NB4 (cell line): ENCODE measurements at regions not wholly inside any gene's neighbourhood (a gene's known extent, or its start where the extent isn't known, plus 50 kb on each side); places are given as distances from the start of the nearest gene placed in this dataset.
"Not testable (repeated sequence)": the region's sequence is repeated elsewhere in the genome, so short reads cannot be mapped to it uniquely, and the experiment has no call there.

Experiments used
- DNase-seq: peaks from one replicate; pipeline ENCODE4 v3.0.0; 2010; ENCODE audit warnings: low read depth
- H3K4me3 ChIP-seq: one replicate; pipeline ENCODE4 v1.5.1; 2011; ENCODE audit warnings: mild to moderate bottlenecking, low read depth, low read length, moderate library complexity
- MAX ChIP-seq: IDR thresholded peaks from 2 replicates; pipeline ENCODE4 v1.6.1; 2011; ENCODE audit warnings: low read depth, low read length
- MYC ChIP-seq: IDR thresholded peaks from 2 replicates; pipeline ENCODE4 v1.6.1; 2011; ENCODE audit warnings: low read depth, low read length
- POLR2A ChIP-seq: IDR thresholded peaks from 2 replicates; pipeline ENCODE4 v1.6.1; 2011; ENCODE audit warnings: mild to moderate bottlenecking; ENCODE audit not compliant: insufficient read length; ENCODE audit errors: extremely low read depth
- TF ChIP-seq, protein P1 (sequence below): IDR thresholded peaks from one replicate; pipeline ENCODE4 v1.5.1; 2012; ENCODE audit warnings: low read depth, low read length

DNA sequence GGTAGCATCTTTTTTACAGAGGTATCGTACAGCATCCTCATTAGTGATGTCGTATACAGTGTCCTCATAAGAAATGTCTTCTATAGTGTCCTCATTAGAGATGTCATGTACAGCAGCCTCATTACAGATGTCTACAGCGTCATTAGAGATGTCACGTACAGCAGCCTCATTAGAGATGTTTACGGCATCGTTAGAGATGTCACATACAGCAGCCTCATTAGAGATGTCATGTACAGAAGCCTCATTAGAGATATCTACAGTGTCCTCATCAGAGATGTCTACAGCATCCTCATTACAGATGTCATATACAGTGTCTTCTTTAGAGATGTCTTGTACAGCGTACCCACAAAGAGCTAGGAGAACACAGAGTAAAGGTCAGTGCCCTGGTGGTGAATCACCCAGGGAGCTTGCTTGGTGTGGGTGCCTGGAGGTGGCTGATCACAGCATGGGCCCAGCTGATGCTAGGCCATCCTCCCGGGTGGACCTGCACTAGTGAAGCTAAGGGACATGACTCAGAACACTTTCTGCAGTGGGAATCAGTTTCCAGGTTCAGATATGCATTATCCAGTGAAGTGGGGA is 109.2 kb downstream of the IGLL1 start:
- H3K4me3 ChIP-seq = no peak overlapping the region
- TF ChIP-seq, protein P1, sequence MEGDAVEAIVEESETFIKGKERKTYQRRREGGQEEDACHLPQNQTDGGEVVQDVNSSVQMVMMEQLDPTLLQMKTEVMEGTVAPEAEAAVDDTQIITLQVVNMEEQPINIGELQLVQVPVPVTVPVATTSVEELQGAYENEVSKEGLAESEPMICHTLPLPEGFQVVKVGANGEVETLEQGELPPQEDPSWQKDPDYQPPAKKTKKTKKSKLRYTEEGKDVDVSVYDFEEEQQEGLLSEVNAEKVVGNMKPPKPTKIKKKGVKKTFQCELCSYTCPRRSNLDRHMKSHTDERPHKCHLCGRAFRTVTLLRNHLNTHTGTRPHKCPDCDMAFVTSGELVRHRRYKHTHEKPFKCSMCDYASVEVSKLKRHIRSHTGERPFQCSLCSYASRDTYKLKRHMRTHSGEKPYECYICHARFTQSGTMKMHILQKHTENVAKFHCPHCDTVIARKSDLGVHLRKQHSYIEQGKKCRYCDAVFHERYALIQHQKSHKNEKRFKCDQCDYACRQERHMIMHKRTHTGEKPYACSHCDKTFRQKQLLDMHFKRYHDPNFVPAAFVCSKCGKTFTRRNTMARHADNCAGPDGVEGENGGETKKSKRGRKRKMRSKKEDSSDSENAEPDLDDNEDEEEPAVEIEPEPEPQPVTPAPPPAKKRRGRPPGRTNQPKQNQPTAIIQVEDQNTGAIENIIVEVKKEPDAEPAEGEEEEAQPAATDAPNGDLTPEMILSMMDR = no peak
- no peak for TF ChIP-seq POLR2A
- no peak for DNase-seq

DNA sequence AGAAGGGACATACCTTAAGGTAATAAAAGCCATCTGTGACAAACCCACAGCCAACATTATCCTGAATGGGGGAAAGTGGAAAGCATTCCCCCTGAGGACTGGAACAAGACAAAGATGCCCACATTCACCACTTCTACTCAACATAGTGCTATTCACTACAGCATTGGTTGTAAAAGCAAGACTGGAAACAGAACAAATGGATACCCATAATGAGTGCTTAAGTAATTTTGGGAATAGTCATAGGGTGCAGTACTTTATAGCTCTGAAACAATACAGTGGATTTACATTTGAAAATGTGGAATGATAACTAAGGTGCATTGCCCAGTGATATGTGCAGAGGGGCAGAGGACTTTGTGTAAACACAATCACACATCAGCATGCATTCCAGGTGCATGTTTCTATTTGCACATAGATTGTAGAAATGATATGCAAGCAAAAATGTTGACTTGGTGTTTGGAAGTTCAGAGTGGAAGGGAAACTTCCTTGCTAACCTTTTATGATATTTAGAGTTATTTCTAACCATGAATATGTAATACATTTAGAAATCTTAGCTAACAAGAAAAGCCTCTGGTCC is 112.3 kb downstream of the IGLL1 start:
- no peak overlapping the region for H3K4me3 ChIP-seq
- TF ChIP-seq, protein P1 = no peak
- TF ChIP-seq POLR2A (no peak), MYC (no peak), MAX (no peak)
- no peak for DNase-seq

- DNase-seq = no peak
- TF ChIP-seq, protein P1 = no peak
- TF ChIP-seq MAX = no peak
- no peak for TF ChIP-seq MYC
- no peak for TF ChIP-seq POLR2A
- no peak overlapping the region for H3K4me3 ChIP-seq
Measured at GRCh38 chr22:23466351-23466750, 113.7 kb downstream of the IGLL1 start.

DNA sequence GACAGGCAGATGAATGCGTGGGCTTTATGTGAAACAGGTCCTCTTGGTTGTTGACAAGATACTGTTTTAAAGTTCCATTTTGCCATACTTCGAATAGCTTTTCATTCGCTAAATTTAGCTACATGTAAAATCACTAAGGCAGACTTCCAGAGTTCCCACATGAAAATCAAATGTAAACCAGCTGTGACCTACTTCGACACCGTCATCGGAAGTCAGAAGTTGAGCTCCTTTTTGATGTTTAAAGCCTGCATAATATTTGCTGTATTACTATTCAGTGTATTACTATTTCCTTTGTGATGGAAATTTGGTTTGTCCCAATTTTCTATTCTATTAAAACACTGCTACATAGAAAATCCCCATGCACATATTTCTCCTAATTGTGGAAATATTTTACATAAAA is 115.3 kb downstream of the IGLL1 start:
- DNase-seq, H3K4me3 ChIP-seq: not testable (repeated sequence)

DNA sequence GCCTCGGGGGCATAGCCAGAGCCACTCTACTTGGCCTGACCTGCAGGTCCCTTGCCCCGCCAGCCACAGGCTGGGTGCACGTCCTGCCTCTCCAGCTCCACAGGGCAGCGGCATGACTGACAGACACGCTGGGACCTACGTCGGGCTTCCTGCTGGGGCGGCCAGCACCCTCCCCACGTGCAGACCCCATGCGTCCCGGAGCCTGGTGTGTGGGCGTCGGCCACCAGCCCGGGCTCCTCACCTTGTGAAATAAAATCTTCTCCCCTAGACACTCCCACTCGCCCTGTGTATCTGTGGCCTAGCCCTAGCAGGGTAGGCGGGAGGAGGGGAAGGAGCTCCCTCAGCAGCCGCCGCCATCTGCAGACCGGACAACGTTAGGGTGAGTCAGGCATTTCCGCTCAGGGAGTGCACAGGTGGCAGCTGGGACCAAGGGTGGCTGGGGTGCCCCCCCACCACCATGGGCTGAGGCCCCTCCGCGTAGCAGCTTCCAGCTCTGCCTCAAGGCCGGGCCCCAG is 119.5 kb downstream of the IGLL1 start:
- TF ChIP-seq MAX (peak; percentile 78), MYC (peak; percentile 62; the same call in 1 of the 2 replicates)
- DNase-seq = peak; percentile 94
- not testable (repeated sequence) for H3K4me3 ChIP-seq

DNA sequence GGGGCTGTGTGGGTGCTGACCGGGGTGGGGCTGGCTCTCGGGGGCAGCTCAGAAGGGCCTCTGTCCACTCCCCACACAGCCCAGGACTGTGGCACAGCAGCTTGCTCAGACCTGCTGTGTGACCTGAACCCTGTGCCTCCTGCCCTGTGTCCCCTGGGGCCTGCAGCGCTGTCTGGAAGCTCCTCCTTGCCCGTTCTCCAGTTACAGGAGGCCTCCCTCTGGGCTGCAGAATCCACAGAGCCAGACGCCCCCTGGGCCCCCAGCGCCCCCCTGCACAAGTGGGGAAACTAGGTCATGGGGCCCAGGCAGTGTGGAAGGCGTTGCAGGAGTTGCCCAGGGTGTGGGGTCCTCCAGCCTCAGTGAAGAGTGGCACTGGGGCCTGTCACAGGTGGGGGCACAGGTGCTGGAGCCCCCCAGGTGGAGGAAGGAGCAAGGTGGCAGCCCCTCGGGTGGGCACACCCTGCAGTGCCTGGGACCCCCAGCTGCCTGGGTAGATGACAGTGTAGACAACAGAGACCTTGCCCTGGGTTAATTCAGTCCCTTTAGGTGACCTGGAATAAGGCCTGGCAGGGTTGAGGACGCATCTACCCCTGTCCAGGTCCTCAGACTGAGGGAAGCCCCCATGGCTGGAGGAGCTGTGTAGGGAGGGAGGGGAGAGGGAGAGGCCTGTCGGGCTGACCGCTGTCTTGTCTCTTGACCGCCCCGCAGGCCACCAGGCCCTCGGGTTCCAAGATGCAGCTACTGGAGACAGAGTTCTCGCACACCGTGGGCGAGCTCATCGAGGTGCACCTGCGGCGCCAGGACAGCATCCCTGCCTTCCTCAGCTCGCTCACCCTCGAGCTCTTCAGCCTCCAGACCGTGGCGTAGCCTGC is 120.2 kb downstream of the IGLL1 start:
- not testable (repeated sequence) for H3K4me3 ChIP-seq
- peak; percentile 50 for DNase-seq

GRCh38 chr22:23458663-23459541 is 121.2 kb downstream of the IGLL1 start:
- TF ChIP-seq, protein P1 = no peak
- TF ChIP-seq MYC (no peak), POLR2A (no peak), MAX (no peak)
- DNase-seq = no peak
- no peak overlapping the region for H3K4me3 ChIP-seq
